Vagina (tissue), 2 donors: ENCODE measurements at regions not wholly inside any gene's neighbourhood (a gene's known extent, or its start where the extent isn't known, plus 50 kb on each side); places are given as distances from the start of the nearest gene placed in this dataset.

ENCODE experiments used
- CTCF ChIP-seq, 3 experiments: fragments of 450-650 bp in 2 of 3; fragments of 200-600 bp in 1 of 3; sonication (generic) in 1 of 3; IDR thresholded peaks; one replicate each; pipeline ENCODE4 v1.5.1; 2017 to 2019; ENCODE audit warnings: antibody characterized with exemption in 3 of 3, mild to moderate bottlenecking in 2 of 3, moderate library complexity in 2 of 3
- POLR2A ChIP-seq, 2 donors: fragments of 450-650 bp; IDR thresholded peaks; one replicate each; pipeline ENCODE4 v1.6.1; 2017; ENCODE audit warnings: antibody characterized with exemption in 2 of 2, mild to moderate bottlenecking in 2 of 2, moderate library complexity in 2 of 2

GRCh38 chr12:97951717-97952116, 489.1 kb downstream of the RMST start:
- no peak for TF ChIP-seq CTCF (IDR thresholded peaks at IDR 0.05)
- TF ChIP-seq POLR2A (IDR thresholded peaks at IDR 0.05) = no peak
